ENCODE measurements at regions not wholly inside any gene's neighbourhood (a gene's known extent, or its start where the extent isn't known, plus 50 kb on each side); places are given as distances from the start of the nearest gene placed in this dataset.
"Not testable (repeated sequence)": the region's sequence is repeated elsewhere in the genome, so short reads cannot be mapped to it uniquely, and the experiment has no call there.

DNA sequence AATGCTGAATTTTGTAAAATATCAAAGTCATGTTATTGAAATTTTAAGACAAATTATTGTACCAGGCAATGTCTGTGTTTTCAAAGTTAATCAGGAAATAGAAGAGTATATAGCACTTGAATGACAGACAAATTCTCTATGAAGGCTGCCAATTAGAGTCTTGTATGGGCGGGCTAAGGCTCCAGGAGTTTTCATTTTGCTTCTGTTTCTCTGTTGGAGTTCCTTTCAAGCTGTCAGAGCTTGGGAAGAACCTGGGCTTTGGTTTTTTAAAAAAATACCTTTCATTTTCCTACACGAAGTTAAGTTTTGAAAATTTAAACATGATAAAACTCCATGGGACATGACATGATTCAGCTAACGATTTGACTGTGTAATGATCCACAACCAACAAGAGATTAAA is 339.0 kb upstream of the KCNH7 start:
- no peak for DNase-seq

DNA sequence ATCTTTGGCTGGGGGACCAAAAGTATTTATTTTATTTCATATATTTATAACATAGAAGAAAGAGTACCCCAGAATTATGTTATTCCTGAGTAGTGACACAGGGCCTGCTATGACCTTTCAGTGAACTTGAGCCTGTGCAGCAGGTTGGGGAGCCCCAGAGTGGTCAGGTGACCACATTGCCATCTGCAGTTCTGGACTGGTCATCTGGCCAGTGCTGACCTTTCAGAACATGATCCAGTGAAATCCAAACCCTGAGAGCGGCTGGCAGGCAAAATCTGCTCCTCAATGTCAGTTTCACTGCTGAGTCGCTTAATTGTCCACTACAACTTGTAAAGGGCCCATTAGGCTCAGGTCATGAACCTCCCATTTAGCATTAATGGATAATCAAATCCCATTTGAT is 336.7 kb upstream of the KCNH7 start:
- DNase-seq: no peak

DNA sequence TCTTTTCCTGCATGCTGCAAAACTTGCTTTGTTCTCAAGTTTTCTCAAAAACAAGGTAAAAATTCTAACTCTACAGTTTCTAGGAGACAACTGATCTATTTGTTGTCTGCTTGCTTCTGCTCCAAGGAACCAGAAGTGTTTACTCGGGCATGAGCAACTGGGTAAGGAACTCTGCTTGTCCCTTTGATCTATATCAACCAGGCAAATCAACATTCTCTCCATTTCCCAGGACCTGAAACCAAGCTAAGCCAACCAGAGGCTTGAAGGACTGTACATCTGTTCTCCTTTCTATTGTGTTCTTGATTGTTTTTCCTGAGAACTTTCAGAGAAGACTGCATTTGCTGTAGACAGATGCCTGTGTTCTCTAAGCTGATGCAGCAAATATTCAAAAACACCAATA is 335.0 kb upstream of the KCNH7 start:
- no peak for DNase-seq

DNA sequence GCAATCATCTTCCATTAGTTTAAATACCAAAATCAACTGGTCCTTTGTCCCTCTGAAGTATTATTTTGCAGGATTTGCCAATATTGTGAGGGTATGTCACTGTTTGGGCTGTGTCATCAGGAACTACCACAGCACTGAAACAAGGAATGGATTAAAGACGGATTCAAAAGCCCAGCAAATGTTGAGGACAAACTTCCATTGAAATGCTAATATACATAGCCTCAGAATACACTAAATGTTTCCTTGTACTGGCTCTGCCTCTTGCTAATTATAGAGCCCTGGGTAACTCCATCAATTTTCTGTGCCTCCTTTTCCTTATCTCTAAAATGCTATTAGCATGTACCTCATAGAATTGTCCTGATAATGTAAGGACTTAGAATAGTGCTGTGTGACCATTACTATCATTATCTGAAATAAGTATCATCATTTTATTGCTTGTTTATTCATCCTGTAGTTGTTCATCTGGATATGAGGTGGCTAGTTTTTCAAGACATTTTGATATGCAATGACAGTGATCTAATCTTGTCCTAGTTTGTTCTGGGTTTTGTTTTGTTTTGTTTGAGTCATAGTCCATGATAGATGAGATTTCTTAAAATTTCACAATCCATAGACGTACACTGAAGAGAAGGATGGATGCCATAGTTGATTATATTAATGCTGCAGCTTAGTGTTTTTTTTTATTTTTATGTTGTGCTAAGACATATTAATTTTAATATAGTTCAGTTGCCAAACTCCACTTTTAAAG is 333.4 kb upstream of the KCNH7 start:
- no peak for DNase-seq

DNA sequence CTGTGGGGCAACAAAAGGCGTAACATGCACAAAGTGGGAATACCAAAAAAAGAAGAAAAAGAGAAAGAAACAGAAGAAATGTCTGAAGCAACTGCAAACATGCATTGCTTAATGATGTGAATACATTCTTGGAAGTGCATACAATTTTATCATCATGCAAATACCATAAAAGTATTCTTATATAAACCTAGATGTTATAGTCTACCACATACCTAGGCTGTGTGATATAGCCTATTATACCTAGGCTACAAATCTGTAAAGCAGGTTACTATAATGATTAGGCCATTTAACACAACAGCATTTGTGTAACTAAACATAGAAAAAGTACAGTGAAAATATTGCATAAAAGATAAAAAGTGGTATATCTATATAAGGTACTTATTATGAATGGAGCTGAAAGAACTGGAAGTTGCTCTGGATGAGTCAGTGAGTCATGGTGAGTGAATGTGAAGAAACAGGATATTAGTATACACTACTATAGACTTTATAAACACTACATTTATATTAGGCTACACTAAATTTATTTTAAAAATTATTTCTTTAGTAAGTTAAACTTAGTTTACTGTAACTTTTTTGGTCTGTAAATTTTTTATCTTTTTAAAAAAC is 319.4 kb upstream of the KCNH7 start:
- DNase-seq: no peak

DNA sequence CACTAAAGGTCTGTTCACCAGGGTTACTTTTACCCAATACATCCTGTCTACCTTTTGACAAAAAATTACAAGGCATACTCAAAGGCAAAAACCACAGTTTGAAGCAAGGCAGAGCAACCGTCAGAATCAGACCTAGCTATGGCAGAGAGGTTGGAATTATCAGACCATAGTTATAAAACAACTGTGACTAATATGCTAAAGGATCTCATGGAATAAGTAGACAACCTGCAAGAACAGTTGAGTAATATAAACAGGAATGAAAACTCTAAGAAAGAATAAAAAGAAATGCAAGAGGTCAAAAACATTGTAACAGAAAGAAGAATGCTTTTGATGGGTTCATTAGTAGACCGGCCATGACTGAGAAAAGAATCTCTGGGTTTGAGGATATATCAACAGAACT is 318.8 kb upstream of the KCNH7 start:
- no peak for DNase-seq

DNA sequence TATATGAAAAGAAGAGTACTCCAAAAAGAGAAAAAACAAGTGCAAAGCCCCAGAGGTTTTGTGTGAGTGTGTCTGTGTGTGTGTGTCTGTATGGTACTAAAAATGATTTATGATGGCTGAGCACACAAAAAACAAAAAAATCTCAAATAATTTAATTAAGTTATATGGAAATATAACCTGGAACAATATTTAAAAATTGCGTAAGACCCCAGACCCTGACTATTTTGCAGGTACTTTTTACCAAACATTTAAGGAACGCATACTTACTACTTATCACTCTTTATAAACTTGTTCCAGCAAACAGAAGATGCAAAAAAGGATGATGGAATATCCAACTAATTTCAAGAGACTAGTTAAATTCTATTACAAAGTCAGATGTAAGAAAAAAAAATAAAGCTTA is 317.4 kb upstream of the KCNH7 start:
- DNase-seq: no peak

DNA sequence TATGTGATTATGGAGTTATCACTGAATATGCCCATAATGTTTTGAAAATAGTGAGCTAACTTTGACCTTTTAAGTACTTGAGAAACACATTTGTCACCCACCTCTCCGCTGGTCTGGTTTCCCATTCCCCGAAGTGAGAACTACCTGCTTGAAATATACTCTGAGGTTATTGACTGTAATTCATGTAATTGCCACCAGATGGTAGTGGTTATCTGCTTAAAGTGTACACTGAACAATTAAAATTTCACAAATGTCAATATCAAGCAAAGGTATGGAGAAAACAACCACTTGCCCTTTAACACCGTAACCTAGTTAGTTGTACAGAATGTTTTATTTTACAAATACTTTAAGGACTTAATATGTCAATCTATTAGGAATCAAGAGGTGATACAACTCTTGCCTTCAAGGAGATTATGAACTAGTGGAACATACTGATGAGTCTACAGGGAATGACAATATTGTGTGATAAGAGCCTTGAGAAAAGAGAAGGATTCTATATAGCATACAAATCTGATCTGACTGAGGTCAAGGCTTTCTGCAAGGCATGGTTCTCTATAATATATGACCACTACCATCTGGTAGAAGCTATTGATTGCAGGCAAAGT is 316.8 kb upstream of the KCNH7 start:
- peak in 1 of 5 experiments; percentile 5 for DNase-seq

DNA sequence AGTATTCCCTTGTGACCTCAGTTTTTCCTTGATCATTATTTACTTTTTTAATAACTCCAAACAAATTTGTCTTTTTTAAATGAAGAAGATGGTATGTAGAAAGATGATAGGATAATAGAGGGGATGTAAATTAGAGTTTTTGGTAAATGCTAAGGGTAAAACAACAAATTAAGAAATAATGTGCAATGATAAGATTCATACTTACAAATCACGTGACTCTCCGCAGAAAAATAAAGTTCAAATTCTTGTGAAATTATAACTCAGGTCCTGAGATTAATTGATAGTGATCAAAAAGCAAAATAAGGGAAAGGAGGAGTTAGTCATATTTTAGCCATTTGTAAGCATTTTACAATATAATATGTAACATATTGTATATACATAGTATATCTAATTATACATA is 304.1 kb upstream of the KCNH7 start:
- DNase-seq: no peak

DNA sequence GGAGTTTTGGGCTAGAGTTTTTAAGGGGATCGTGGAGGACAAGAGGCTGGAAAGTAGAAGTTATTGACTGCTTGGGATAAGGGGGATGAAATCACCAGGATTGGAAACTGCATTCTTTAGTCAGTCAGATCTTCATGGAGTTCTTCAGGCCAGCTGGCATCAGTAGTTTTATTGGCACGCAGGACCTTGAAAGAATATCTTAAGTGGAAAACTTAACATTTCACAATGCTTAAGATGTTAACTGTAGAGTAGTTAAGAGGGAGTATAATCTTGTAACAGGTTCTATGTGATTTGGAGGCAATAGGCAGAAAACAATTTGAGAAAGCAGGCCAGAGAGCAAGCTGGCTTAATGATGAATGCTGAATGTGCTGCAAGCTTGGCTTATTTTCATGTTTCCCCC is 300.4 kb upstream of the KCNH7 start:
- no peak for DNase-seq

DNA sequence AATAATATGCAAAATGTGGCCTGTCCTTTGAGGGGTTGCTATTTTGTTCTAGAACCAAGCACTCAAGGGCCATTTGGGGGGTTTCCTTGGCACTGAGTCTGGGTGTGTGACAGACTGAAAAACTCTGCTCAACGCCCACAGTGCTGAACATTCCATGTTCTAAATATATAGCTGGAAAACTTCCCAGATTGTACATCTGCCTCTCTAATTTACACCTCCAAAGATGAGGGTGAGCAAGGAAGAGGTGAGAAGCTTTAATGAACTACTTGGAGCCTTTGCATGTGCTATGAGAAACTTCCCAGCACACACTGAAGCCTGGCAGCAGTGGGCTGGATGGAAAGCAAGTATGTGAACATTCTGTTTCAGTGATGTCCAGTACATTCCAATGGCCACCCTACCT is 296.7 kb upstream of the KCNH7 start:
- no peak for DNase-seq

DNA sequence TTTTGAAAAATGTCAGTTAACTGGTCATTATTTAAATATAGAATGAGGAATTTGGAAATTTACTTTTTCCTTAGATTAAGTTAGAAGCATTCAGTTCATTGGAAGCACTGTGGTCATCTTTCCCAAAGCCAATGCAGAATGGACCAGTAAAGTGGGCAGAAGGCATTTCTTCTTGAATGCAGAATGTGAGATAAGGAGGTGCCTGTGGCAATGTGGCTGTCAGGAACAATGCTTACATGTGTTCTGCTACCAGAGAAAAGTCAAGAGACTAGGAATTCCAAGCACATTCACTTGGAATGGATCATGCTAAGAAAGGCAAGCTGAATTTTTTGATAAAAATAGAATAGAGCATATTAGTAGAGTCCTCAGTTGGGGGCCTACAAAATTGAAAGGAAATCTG is 295.0 kb upstream of the KCNH7 start:
- no peak for DNase-seq

DNA sequence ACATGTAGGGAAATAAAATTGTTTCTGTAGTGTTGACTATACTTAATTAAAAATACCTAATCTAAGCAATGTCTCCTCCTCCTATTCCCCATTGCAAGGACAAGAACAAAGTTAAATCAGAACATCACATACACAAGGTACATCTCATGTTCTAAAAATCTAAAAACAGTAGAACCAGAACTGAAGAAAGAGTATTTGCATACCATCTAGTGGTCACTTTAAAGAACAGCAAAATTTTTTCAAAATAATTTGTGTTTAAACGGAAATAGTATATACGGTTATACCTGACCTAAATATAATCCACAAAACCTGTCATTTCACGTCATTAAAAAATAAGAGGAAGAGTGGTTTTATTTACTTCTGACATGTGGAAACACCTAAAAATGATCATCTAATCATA is 294.3 kb upstream of the KCNH7 start:
- no peak for DNase-seq

DNA sequence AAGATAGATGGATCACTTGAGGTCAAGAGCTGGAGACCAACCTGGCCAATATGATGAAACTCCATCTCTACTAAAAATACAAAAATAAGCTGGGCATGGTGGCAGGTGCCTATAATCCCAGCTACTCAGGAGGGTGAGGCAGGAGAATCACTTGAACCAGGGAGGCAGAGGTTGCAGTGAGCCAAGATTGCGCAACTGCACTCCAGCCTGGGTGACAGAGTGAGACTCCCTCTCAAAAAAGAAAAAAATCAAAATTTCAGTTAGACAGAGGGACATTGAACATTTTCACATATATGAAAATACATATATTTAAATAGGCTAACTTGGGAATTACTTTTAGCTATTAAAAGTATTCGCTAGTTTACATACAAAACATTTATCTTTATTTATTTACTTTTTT is 293.6 kb upstream of the KCNH7 start:
- DNase-seq: not testable (repeated sequence)

DNA sequence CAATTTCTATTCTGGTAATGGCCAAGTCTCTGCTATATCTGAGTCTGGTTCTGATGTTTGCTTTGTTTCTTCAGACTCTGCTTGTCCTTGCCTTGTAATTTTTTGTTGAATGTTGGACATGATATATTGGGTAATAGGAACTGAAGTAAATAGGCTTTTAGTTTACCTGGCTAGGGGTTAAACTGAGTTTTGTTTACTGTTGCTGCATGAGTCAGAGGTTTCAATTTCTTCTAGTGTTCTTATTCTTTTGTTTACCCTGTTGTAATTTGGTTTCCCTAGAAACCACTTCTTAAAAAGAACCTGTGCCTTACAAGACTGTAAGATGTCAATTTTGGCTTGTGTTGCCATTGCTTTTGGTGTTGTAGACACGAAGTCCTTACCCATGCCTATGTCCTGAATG is 285.0 kb upstream of the KCNH7 start:
- no peak for DNase-seq

DNA sequence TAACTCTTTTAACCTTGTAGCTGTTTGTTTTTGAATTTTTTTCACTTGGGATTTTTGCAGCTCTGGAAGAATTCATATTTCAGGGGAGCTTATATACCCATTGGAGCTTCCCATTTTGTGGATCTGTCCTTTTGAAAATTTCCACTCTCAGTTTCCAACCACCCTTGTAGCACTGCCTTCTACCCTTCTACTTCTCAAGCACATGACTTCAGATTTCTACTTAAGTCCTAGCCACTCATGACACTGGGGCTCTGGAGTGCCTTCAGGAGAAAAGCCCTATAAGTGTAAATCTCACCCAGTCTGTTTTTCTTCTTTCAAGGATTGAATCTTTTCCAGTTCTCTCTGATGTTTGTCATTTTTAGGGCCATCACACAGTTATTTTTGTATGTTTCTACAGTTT is 283.7 kb upstream of the KCNH7 start:
- DNase-seq: no peak

DNA sequence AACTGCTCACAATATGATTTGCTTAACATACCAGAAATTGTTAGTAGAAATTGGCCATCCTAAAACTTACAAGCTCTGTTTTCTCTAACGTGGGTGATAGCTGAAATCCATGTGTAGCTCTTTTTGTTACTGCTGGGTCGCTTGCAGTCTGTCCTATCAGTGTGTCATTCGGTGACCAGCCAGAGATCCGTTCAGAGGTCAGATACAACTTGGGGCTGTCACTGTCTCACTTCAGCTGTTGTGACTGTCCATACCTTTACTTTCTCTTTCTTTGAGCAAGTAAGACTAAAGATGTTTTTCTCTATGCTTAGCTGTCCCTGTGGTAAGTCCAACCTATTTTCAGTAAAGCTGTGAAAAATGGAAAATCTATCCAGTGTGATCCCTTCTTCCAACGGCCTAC is 282.9 kb upstream of the KCNH7 start:
- no peak for DNase-seq

DNA sequence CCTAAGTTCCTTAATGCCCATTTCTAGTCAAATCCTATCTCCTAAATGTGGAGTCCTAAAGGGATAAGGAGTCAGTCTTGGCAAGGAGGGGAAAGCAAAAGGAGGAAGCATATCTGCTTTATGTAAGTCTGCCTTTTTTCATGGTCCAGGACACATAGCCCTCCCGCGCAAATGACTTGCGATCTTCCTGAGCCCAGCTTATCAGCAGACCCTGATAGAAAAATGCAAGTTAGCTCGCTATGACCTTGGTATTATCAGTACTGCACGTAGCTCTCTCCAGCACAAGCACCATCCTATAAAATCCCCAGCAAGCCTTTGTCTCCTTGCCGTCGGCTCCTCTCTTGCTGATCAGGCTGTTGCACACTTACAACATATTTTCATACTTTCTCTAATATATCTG is 281.4 kb upstream of the KCNH7 start:
- DNase-seq: no peak

DNA sequence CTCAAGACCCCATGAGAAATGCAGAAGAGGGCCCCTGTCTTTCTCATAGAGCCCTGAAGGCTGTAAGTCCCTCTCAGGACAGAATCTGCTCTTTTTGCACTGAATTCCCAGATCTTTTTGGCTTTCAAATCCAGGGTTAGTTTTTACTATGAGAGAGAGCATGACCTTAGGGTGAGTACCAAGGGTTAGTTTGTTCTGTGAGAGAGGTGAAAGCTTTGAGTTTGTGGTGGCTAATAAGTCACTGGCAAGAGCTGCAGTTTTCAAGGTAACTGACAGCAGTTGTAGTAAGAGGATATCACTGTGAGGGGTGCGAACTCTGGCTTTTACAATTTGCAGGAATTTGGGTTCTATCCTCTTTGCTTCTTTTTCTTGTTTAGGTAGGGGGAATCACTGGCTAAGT is 248.4 kb upstream of the KCNH7 start:
- DNase-seq: no peak

DNA sequence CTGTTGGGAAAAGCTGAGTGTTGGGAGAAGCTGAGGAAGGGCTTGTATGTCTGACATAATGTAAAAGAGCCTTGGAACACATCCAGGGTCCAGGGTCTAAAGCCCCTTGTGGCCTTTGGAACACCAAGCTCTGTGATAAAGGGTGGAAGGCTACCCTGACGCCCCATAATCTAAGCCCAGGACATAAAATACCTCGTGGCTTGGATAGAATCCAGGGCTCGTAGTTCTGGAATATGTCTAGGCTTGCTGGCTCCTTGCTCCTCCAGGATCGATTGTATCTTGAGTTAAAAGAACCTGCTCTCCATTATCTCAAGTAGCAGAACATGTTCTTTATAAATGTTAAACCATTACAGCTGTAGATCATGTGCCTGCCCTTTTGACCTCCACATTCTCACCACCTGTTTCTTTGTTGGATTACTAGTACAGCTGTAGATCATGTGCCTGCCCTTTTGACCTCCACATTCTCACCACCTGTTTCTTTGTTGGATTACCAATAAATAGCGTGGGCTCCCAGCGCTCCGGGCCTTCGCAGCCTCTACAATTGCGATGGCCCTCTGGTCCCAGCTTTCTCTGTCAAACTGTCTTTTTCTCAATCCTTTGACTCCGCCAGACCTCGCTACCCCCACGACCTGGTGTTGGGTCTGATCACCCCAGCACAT is 246.9 kb upstream of the KCNH7 start:
- not testable (repeated sequence) for DNase-seq

DNA sequence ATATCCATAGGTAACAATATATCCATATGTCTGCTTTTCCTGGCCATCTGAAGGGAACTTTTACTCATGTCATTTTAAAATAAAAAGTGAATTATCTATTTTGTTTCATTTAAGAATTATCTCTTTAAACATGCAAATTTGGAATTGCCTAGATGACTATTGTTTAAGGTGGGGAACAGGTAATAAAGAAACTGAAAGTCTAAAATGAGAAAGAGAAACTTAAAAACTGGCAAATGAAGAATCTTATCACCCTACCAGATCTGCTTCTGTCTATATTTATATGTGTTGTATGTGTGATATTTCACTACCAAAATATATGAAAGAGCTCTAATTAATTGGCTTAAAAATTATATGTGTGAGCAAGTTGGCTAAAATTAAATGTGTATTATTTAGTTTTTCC is 243.2 kb upstream of the KCNH7 start:
- peak in 1 of 5 experiments; percentile 1 for DNase-seq

DNA sequence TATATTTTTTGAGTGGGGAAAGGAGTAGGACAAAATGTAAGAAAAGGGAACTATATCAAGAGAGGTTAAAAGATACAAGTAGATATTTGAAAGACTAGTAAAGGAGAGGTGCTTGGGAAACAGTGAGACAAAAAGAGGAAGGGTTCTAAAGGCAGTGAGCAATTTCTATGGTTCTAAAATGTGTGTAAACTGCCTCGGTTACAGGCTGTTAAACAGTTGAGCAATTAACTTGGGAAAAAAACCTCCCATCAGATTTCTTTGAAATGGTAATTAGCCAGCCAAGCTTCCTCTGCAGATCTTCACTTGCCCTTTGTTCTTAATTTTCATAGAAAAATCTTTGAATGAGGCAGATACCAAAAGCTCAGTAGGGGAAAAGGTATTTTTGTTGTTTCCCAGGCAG is 238.7 kb upstream of the KCNH7 start:
- no peak for DNase-seq

DNA sequence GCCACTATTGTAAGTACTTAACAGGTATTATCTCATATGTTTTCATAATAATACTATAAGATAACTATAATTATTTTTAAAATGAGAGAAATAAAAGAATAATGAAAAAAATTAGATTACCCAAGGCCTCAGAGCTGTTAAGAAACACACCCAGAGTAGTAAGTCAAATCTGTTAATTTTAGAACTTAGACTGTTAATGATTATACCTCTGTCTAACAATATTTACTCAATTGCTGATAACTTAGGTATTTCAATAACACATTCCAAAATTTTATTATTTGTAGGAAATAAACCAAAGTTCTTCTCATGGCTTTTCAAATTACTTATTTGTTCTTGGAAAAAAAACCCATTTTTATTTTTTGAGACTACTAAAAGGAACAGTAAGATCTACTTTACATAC is 227.5 kb upstream of the KCNH7 start:
- no peak for DNase-seq

DNA sequence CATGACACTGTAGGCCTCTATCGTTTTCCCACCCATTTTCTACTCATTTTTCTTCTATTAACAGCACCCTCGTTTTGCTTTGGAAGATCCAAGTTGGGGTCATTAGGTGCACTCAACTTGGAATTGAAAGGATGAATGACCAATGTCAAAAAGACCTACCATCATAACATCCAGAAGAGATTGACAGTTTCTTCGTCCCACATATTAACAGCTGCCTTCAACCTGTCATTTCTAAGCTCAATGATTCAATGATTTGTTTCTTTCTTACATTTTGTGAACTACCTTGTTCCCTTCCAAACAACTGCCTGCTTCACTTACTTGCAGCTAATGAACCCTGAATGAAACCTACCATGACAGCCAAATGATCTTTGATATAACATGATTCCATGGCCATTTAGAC is 224.0 kb upstream of the KCNH7 start:
- DNase-seq: no peak

Measured in T-helper 2 cell (primary cell).